SU-DHL-6 (cell line): ENCODE measurements at regions not wholly inside any gene's neighbourhood (a gene's known extent, or its start where the extent isn't known, plus 50 kb on each side); places are given as distances from the start of the nearest gene placed in this dataset.

Source experiments
- H2AFZ ChIP-seq: fragments of 200-600 bp; sonication (generic); 2 replicates; pipeline ENCODE4 v1.6.1; 2014; ENCODE audit warnings: low read depth, mild to moderate bottlenecking, moderate library complexity, mixed read lengths, antibody characterized with exemption, low read length; ENCODE audit not compliant: severe bottlenecking
- H3F3A ChIP-seq: fragments of 200-600 bp; shearing (Covaris generic); 2 replicates; pipeline ENCODE4 v1.6.0; 2016; ENCODE audit warnings: antibody characterized with exemption, mild to moderate bottlenecking; ENCODE audit not compliant: insufficient read depth
- H3K27ac ChIP-seq: fragments of 200-600 bp; sonication (generic); 2 replicates; pipeline ENCODE4 v1.5.1; 2016; ENCODE audit warnings: low read depth, mild to moderate bottlenecking, low read length, moderate library complexity, mixed read lengths
- H3K27me3 ChIP-seq: fragments of 200-600 bp; sonication (generic), shearing (Covaris generic); 2 replicates; pipeline ENCODE4 v1.6.0; 2014; ENCODE audit warnings: mild to moderate bottlenecking, low read length
- H3K36me3 ChIP-seq: fragments of 200-600 bp; sonication (generic); 2 replicates; pipeline ENCODE4 v1.6.1; 2014; ENCODE audit warnings: mild to moderate bottlenecking, low read length, mixed read lengths
- H3K4me2 ChIP-seq: fragments of 300-600, 200-600 bp; shearing (Covaris generic), sonication (generic); 2 replicates; pipeline ENCODE4 v1.6.0; 2014; ENCODE audit warnings: low read length, low read depth, mild to moderate bottlenecking; ENCODE audit not compliant: poor library complexity, severe bottlenecking
- H3K4me3 ChIP-seq: fragments of 200-600 bp; sonication (generic); 2 replicates; pipeline ENCODE4 v1.5.1; 2014; ENCODE audit warnings: antibody characterized with exemption, low read length, mild to moderate bottlenecking, mixed read lengths; ENCODE audit not compliant: insufficient read depth, poor library complexity, severe bottlenecking
- H3K79me2 ChIP-seq: fragments of 200-600 bp; sonication (generic); 2 replicates; pipeline ENCODE4 v1.6.1; 2014; ENCODE audit warnings: mild to moderate bottlenecking, low read length, moderate library complexity; ENCODE audit not compliant: insufficient read depth
- H3K9ac ChIP-seq: fragments of 200-600 bp; sonication (generic); 2 replicates; pipeline ENCODE4 v1.7.0; 2014; ENCODE audit warnings: mild to moderate bottlenecking, low read length
- H3K9me2 ChIP-seq: fragments of 200-600 bp; sonication (generic); replicated peaks from 2 replicates; pipeline ENCODE4 v1.6.1; 2014; ENCODE audit warnings: low read length; ENCODE audit not compliant: insufficient read depth
- H3K9me3 ChIP-seq: fragments of 200-600 bp; sonication (generic); 2 replicates; pipeline ENCODE4 v1.6.1; 2014; ENCODE audit warnings: low read length, mixed read lengths; ENCODE audit not compliant: insufficient read depth
- H4K20me1 ChIP-seq: fragments of 200-600 bp; sonication (generic); 2 replicates; pipeline ENCODE4 v1.6.1; 2014; ENCODE audit warnings: low read depth, mild to moderate bottlenecking, antibody characterized with exemption, low read length, moderate library complexity, mixed read lengths
- CTCF ChIP-seq: fragments of 200-600 bp; sonication (generic); IDR thresholded peaks from one replicate; pipeline ENCODE4 v1.5.1; 2017; ENCODE audit warnings: antibody characterized with exemption, mild to moderate bottlenecking, low read length, moderate library complexity; ENCODE audit not compliant: insufficient read depth, poor library complexity, severe bottlenecking
- EZH2phosphoT487 ChIP-seq: fragments of 200-600 bp; sonication (generic), shearing (Covaris generic); conservative IDR thresholded peaks from 2 replicates; pipeline ENCODE4 v1.6.1; 2018; ENCODE audit warnings: mild to moderate bottlenecking, antibody characterized with exemption, low read length, moderate library complexity, mixed read lengths

- H3F3A ChIP-seq: peaks cover 8% of the 10 kb centered on the region; the same call in 1 of the 2 replicates
- H4K20me1 ChIP-seq: no peaks in the 10 kb centered on the region
- peak overlapping the region; percentile 3 for H3K4me2 ChIP-seq
- H3K4me3 ChIP-seq: no peak overlapping the region
- no peaks in the 10 kb centered on the region for H3K9me2 ChIP-seq
- no peaks in the 10 kb centered on the region for H3K9me3 ChIP-seq
- H3K79me2 ChIP-seq: no peaks in the 10 kb centered on the region
- H3K9ac ChIP-seq: no peak overlapping the region
- H3K27me3 ChIP-seq: no peaks in the 10 kb centered on the region
- H3K36me3 ChIP-seq: no peaks in the 10 kb centered on the region
- TF ChIP-seq EZH2phosphoT487 (no peak), CTCF (no peak)
- 0 out of 2 replicates have a peak overlapping the region, but pooled peaks have one; percentile 9 for H3K27ac ChIP-seq
- H2AFZ ChIP-seq: no peak overlapping the region
Observed at GRCh38 chr6:87806099-87806498, 104.1 kb upstream of the AKIRIN2 start.

DNA sequence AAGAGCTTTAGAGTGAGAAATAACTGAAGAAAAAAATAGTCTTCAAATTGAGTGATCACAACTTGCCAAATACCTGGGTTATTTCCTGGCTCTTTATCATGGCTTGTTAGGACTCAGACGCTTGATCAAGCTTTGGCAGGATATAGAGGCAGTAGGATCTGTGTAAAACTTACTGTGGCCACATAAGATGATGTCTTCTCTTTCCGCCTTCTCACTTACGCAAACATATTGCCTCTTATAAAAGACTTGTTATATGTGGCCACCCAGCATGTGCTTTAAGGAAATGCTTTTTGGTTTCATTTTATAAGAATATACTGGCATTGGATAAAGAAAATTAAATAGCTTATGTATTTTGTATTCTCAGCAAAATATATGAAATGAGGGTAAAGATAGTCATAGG, 101.8 kb upstream of the AKIRIN2 start:
- no peaks in the 10 kb centered on the region for H3K36me3 ChIP-seq
- H3F3A ChIP-seq: peaks cover 20% of the 10 kb centered on the region; the same call in 1 of the 2 replicates
- H3K4me3 ChIP-seq: no peak overlapping the region
- no peak overlapping the region for H2AFZ ChIP-seq
- H3K4me2 ChIP-seq: no peak overlapping the region
- no peaks in the 10 kb centered on the region for H3K9me3 ChIP-seq
- H3K9me2 ChIP-seq: no peaks in the 10 kb centered on the region
- H3K79me2 ChIP-seq: no peaks in the 10 kb centered on the region
- H4K20me1 ChIP-seq: no peaks in the 10 kb centered on the region
- H3K27ac ChIP-seq: no peak overlapping the region
- TF ChIP-seq EZH2phosphoT487 (no peak), CTCF (no peak)
- no peaks in the 10 kb centered on the region for H3K27me3 ChIP-seq
- H3K9ac ChIP-seq: no peak overlapping the region

- Histone ChIP-seq H3K9ac (peak overlapping the region; percentile 58), H3K9me3 (no peaks in the 10 kb centered on the region), H3K79me2 (no peaks in the 10 kb centered on the region; the same call in 1 of the 2 replicates), H2AFZ (peak overlapping the region; percentile 79), H3K9me2 (no peaks in the 10 kb centered on the region), H3K27ac (peak overlapping the region; percentile 94), H3K27me3 (no peaks in the 10 kb centered on the region), H3K4me2 (peak overlapping the region; percentile 97), H3F3A (peaks cover 57% of the 10 kb centered on the region), H4K20me1 (no peaks in the 10 kb centered on the region), H3K36me3 (no peaks in the 10 kb centered on the region), H3K4me3 (peak overlapping the region; percentile 43)
- no peak for TF ChIP-seq CTCF
- no peak for TF ChIP-seq EZH2phosphoT487
Observed at GRCh38 chr6:87799651-87800050, 97.6 kb upstream of the AKIRIN2 start.
